ENCODE measurements at regions not wholly inside any gene's neighbourhood (a gene's known extent, or its start where the extent isn't known, plus 50 kb on each side); places are given as distances from the start of the nearest gene placed in this dataset.

- H3K4me1 ChIP-seq (ENCODE audit: insufficient read depth, low read length): no peaks in the 10 kb centered on the region
- no peaks in the 10 kb centered on the region for H3K9me3 ChIP-seq (ENCODE audit: insufficient read depth, low read length, severe bottlenecking)
- H3K9ac ChIP-seq (ENCODE audit: low read depth, low read length): no peak overlapping the region
- H3K79me2 ChIP-seq (ENCODE audit: insufficient read depth, low read length): no peaks in the 10 kb centered on the region
- TF ChIP-seq CTCF (IDR thresholded peaks at IDR 0.05; ENCODE audit: borderline replicate concordance, extremely low read depth, low read length, poor library complexity, severe bottlenecking): no peak
- no peak for TF ChIP-seq EZH2 (IDR thresholded peaks at IDR 0.05; ENCODE audit: borderline replicate concordance, low read depth, low read length, severe bottlenecking)
- no peak overlapping the region for H3K27ac ChIP-seq (ENCODE audit: low read length)
- no peak overlapping the region for H3K4me2 ChIP-seq (ENCODE audit: insufficient read depth, low read length)
- no peak overlapping the region for H3K4me3 ChIP-seq (ENCODE audit: low read depth in 1 of 2, low read length in 2 of 2)
- H3K27me3 ChIP-seq (ENCODE audit: insufficient read depth, low read length, poor library complexity): no peaks in the 10 kb centered on the region
- H2AFZ ChIP-seq (ENCODE audit: low read depth, low read length): no peak overlapping the region
- ATAC-seq (ENCODE audit: insufficient read depth, low read depth): no peak
- DNase-seq: no peak
- H3K36me3 ChIP-seq (ENCODE audit: insufficient read depth, low read length): no peaks in the 10 kb centered on the region
- H4K20me1 ChIP-seq (ENCODE audit: insufficient read depth, low read length): no peaks in the 10 kb centered on the region
These were observed 379.7 kb upstream of the AUTS2 start for GRCh38 chr7:69218576-69218975.

- Histone ChIP-seq H3K4me1 (ENCODE audit: insufficient read depth, low read length) (no peaks in the 10 kb centered on the region), H3K36me3 (ENCODE audit: insufficient read depth, low read length) (no peaks in the 10 kb centered on the region), H4K20me1 (ENCODE audit: insufficient read depth, low read length) (no peaks in the 10 kb centered on the region), H3K4me2 (ENCODE audit: insufficient read depth, low read length) (no peak overlapping the region), H3K9ac (ENCODE audit: low read depth, low read length) (no peak overlapping the region), H3K79me2 (ENCODE audit: insufficient read depth, low read length) (no peaks in the 10 kb centered on the region), H3K4me3 (ENCODE audit: low read depth in 1 of 2, low read length in 2 of 2) (no peak overlapping the region), H2AFZ (ENCODE audit: low read depth, low read length) (no peak overlapping the region), H3K27ac (ENCODE audit: low read length) (no peak overlapping the region), H3K9me3 (ENCODE audit: insufficient read depth, low read length, severe bottlenecking) (no peaks in the 10 kb centered on the region), H3K27me3 (ENCODE audit: insufficient read depth, low read length, poor library complexity) (no peaks in the 10 kb centered on the region)
- no peak for TF ChIP-seq EZH2 (IDR thresholded peaks at IDR 0.05; ENCODE audit: borderline replicate concordance, low read depth, low read length, severe bottlenecking)
- no peak for TF ChIP-seq CTCF (IDR thresholded peaks at IDR 0.05; ENCODE audit: borderline replicate concordance, extremely low read depth, low read length, poor library complexity, severe bottlenecking)
- DNase-seq (no peak), ATAC-seq (ENCODE audit: insufficient read depth, low read depth) (peak; percentile 33; the same call in 1 of the 3 replicates)
These were observed 378.9 kb upstream of the AUTS2 start for GRCh38 chr7:69219381-69219780.

GRCh38 chr7:69225259-69225943, 372.9 kb upstream of the AUTS2 start:
- DNase-seq (no peak), ATAC-seq (ENCODE audit: insufficient read depth, low read depth) (no peak)
- H3K36me3 ChIP-seq (ENCODE audit: insufficient read depth, low read length): no peaks in the 10 kb centered on the region
- H2AFZ ChIP-seq (ENCODE audit: low read depth, low read length): no peak overlapping the region
- H3K4me1 ChIP-seq (ENCODE audit: insufficient read depth, low read length): no peaks in the 10 kb centered on the region
- H4K20me1 ChIP-seq (ENCODE audit: insufficient read depth, low read length): no peaks in the 10 kb centered on the region
- no peak overlapping the region for H3K4me3 ChIP-seq (ENCODE audit: low read depth in 1 of 2, low read length in 2 of 2)
- no peak overlapping the region for H3K27ac ChIP-seq (ENCODE audit: low read length)
- no peaks in the 10 kb centered on the region for H3K79me2 ChIP-seq (ENCODE audit: insufficient read depth, low read length)
- H3K9ac ChIP-seq (ENCODE audit: low read depth, low read length): no peak overlapping the region
- TF ChIP-seq EZH2 (IDR thresholded peaks at IDR 0.05; ENCODE audit: borderline replicate concordance, low read depth, low read length, severe bottlenecking) (no peak), CTCF (IDR thresholded peaks at IDR 0.05; ENCODE audit: borderline replicate concordance, extremely low read depth, low read length, poor library complexity, severe bottlenecking) (no peak)
- no peaks in the 10 kb centered on the region for H3K27me3 ChIP-seq (ENCODE audit: insufficient read depth, low read length, poor library complexity)
- H3K4me2 ChIP-seq (ENCODE audit: insufficient read depth, low read length): no peak overlapping the region
- no peaks in the 10 kb centered on the region for H3K9me3 ChIP-seq (ENCODE audit: insufficient read depth, low read length, severe bottlenecking)

Data from DND-41 (cell line).